ENCODE measurements at regions not wholly inside any gene's neighbourhood (a gene's known extent, or its start where the extent isn't known, plus 50 kb on each side); places are given as distances from the start of the nearest gene placed in this dataset.

DNA sequence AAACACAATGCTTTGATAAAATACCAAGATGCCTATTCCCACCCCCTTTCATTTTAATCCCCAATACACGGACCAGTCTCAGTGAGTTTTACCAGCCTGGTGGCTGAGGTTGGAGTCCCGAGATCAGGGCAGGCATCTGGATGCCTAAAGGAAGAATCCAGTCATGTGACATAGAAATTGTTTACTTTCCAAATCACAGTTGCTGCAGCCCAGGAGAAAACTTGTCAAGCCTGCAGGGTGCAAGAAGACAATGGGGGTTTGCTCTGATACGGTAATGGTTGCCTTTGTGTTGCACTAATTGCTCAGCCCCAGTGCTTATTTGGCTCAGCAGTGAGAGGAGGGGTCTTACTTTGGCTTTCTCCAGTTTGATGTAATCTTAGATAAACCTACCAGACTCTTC, 308.5 kb upstream of the POU3F2 start:
- Mint-ChIP-seq H3K27me3 (no peaks in the 10 kb centered on the region), H3K4me3 (no peak overlapping the region), H3K27ac (no peak overlapping the region), H3K4me1 (no peaks in the 10 kb centered on the region), H3K9me3 (ENCODE audit: insufficient read depth) (peaks cover 4% of the 10 kb centered on the region)
- ChIA-PET POLR2A (no interaction called here), CTCF (no interaction called here)
- ATAC-seq (ENCODE audit: low read depth) = no peak
- Histone ChIP-seq H3K36me3 (replicated peaks in 1 of 2; ENCODE audit: control extremely low read depth in 1 of 2, control insufficient read depth in 1 of 2, extremely low read depth in 1 of 2, insufficient read depth in 2 of 2, low read length in 1 of 2) (no peaks in the 10 kb centered on the region), H3K9me3 (ENCODE audit: control extremely low read depth in 1 of 3, control insufficient read depth in 2 of 3, insufficient read depth in 1 of 3, low read length in 2 of 3) (peaks cover 0 to 11% (median 0%) of the 10 kb centered on the region in 3 donors), H3K9ac (ENCODE audit: low read length) (no peak overlapping the region), H3K79me2 (ENCODE audit: control insufficient read depth, insufficient read depth, low read length) (no peaks in the 10 kb centered on the region), H3K27ac (ENCODE audit: low read length in 2 of 2) (no peak overlapping the region), H4K20me1 (ENCODE audit: control insufficient read depth, insufficient read depth, low read length, poor library complexity, severe bottlenecking) (no peaks in the 10 kb centered on the region), H2AFZ (ENCODE audit: insufficient read depth, low read depth, low read length, poor library complexity, severe bottlenecking) (no peak overlapping the region), H3K4me3 (ENCODE audit: control extremely low read depth in 1 of 5, extremely low read depth in 1 of 5, insufficient read depth in 1 of 5, low read depth in 2 of 5, low read length in 4 of 5) (no peak overlapping the region), H3K4me2 (replicated peaks; ENCODE audit: low read depth, low read length, poor library complexity, severe bottlenecking) (no peak overlapping the region), H3K4me1 (ENCODE audit: control insufficient read depth in 2 of 2, insufficient read depth in 2 of 2, low read length in 2 of 2) (no peaks in the 10 kb centered on the region), H3K27me3 (replicated peaks in 1 of 4; ENCODE audit: control extremely low read depth in 1 of 4, control insufficient read depth in 3 of 4, insufficient read depth in 4 of 4, low read length in 3 of 4) (no peaks in the 10 kb centered on the region)
- intact Hi-C loops (cut with micrococcal nuclease) = no loop called here
- 25% methylated on average over 3 of the region's 3 CpGs for WGBS (ENCODE audit: insufficient coverage)
- DNase-seq = no peak
- TF ChIP-seq, protein P1, sequence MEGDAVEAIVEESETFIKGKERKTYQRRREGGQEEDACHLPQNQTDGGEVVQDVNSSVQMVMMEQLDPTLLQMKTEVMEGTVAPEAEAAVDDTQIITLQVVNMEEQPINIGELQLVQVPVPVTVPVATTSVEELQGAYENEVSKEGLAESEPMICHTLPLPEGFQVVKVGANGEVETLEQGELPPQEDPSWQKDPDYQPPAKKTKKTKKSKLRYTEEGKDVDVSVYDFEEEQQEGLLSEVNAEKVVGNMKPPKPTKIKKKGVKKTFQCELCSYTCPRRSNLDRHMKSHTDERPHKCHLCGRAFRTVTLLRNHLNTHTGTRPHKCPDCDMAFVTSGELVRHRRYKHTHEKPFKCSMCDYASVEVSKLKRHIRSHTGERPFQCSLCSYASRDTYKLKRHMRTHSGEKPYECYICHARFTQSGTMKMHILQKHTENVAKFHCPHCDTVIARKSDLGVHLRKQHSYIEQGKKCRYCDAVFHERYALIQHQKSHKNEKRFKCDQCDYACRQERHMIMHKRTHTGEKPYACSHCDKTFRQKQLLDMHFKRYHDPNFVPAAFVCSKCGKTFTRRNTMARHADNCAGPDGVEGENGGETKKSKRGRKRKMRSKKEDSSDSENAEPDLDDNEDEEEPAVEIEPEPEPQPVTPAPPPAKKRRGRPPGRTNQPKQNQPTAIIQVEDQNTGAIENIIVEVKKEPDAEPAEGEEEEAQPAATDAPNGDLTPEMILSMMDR (IDR thresholded peaks at IDR 0.05) = no peak
- no peak for TF ChIP-seq EZH2 (IDR thresholded peaks at IDR 0.05; ENCODE audit: borderline replicate concordance, insufficient read depth, low read depth, low read length, poor library complexity, severe bottlenecking)

DNA sequence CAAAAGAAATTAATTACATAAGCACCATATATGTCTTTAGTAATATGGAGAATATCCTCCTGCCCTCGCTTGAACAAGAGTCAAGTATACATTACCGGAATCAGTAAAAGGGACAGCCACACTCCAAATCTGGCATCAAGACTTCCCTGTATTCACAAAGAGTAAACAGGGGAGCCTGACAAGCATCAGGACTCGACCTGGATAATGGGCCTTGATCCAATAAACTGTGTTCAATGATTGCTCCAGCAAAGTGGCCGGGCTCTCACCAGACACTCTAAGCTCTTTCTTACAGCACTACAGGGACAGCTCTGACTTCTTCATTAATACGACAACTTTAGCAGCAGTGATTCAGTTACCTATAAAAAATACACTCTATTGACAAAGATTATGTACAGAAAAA, 307.9 kb upstream of the POU3F2 start:
- intact Hi-C loops (cut with micrococcal nuclease) = no loop called here
- Histone ChIP-seq H3K27ac (ENCODE audit: low read length in 2 of 2) (no peak overlapping the region), H3K79me2 (ENCODE audit: control insufficient read depth, insufficient read depth, low read length) (no peaks in the 10 kb centered on the region), H3K36me3 (replicated peaks in 1 of 2; ENCODE audit: control extremely low read depth in 1 of 2, control insufficient read depth in 1 of 2, extremely low read depth in 1 of 2, insufficient read depth in 2 of 2, low read length in 1 of 2) (no peaks in the 10 kb centered on the region), H3K4me1 (ENCODE audit: control insufficient read depth in 2 of 2, insufficient read depth in 2 of 2, low read length in 2 of 2) (no peaks in the 10 kb centered on the region), H4K20me1 (ENCODE audit: control insufficient read depth, insufficient read depth, low read length, poor library complexity, severe bottlenecking) (no peaks in the 10 kb centered on the region), H3K4me3 (ENCODE audit: control extremely low read depth in 1 of 5, extremely low read depth in 1 of 5, insufficient read depth in 1 of 5, low read depth in 2 of 5, low read length in 4 of 5) (no peak overlapping the region), H2AFZ (ENCODE audit: insufficient read depth, low read depth, low read length, poor library complexity, severe bottlenecking) (no peak overlapping the region), H3K4me2 (replicated peaks; ENCODE audit: low read depth, low read length, poor library complexity, severe bottlenecking) (no peak overlapping the region), H3K27me3 (replicated peaks in 1 of 4; ENCODE audit: control extremely low read depth in 1 of 4, control insufficient read depth in 3 of 4, insufficient read depth in 4 of 4, low read length in 3 of 4) (no peaks in the 10 kb centered on the region), H3K9ac (ENCODE audit: low read length) (no peak overlapping the region), H3K9me3 (ENCODE audit: control extremely low read depth in 1 of 3, control insufficient read depth in 2 of 3, insufficient read depth in 1 of 3, low read length in 2 of 3) (peaks cover 0 to 13% (median 0%) of the 10 kb centered on the region in 3 donors)
- H3K9me3 Mint-ChIP-seq (ENCODE audit: insufficient read depth) = peaks cover 4% of the 10 kb centered on the region
- POLR2A ChIA-PET = no interaction called here
- no peak overlapping the region for H3K4me3 Mint-ChIP-seq
- 64% methylated on average over 3 of the region's 5 CpGs for WGBS (ENCODE audit: insufficient coverage)
- no peaks in the 10 kb centered on the region for H3K4me1 Mint-ChIP-seq
- TF ChIP-seq, protein P1 (IDR thresholded peaks at IDR 0.05) = no peak
- no peak for TF ChIP-seq EZH2 (IDR thresholded peaks at IDR 0.05; ENCODE audit: borderline replicate concordance, insufficient read depth, low read depth, low read length, poor library complexity, severe bottlenecking)
- DNase-seq (no peak), ATAC-seq (ENCODE audit: low read depth) (no peak)
- H3K27me3 Mint-ChIP-seq = no peaks in the 10 kb centered on the region
- H3K27ac Mint-ChIP-seq = no peak overlapping the region
- CTCF ChIA-PET = no interaction called here

All from B cell (primary cell).